Common myeloid progenitor, CD34-positive (primary cell): ENCODE measurements at regions not wholly inside any gene's neighbourhood (a gene's known extent, or its start where the extent isn't known, plus 50 kb on each side); places are given as distances from the start of the nearest gene placed in this dataset.

ENCODE experiments used
- CTCF ChIA-PET: fragments of 350-600 bp; sonication (Branson Sonifier 250); formaldehyde crosslinking; loops from one replicate; lab custom pipeline; 2021; ENCODE audit warnings: antibody characterized with exemption; lab: Charles Lee
- POLR2A ChIA-PET: fragments of 350-600 bp; sonication (Branson Sonifier 250); formaldehyde crosslinking; loops from one replicate; lab custom pipeline; 2021; ENCODE audit warnings: antibody characterized with exemption; lab: Charles Lee
- DNase-seq, 3 donors: peaks; one replicate each; pipeline versions ENCODE4 v3.0.0 to v3.0.0-alpha.2; 2013
- H3K27ac ChIP-seq, 2 experiments: 1 replicate in 1 of 2; 2 replicates in 1 of 2; pipeline ENCODE4 v1.7.0; 2013; ENCODE audit warnings: inconsistent platforms in 2 of 2, low read length in 2 of 2, mild to moderate bottlenecking in 2 of 2, low read depth in 1 of 2, moderate library complexity in 1 of 2; ENCODE audit not compliant: severe bottlenecking in 2 of 2, insufficient read depth in 1 of 2, poor library complexity in 1 of 2
- H3K27me3 ChIP-seq, 5 experiments: replicated peaks in 2 of 5; 1 replicate in 3 of 5; 2 replicates in 2 of 5; pipeline versions ENCODE4 v1.6.1 to v1.7.0; 2013; ENCODE audit warnings: low read length in 4 of 5, mild to moderate bottlenecking in 2 of 5, moderate library complexity in 2 of 5, inconsistent platforms in 1 of 5; ENCODE audit not compliant: insufficient read depth in 5 of 5, control insufficient read depth in 4 of 5
- H3K36me3 ChIP-seq, 4 experiments: 1 replicate in 2 of 4; 2 replicates in 2 of 4; pipeline versions ENCODE4 v1.6.1 to v1.7.0; 2013; ENCODE audit warnings: low read length in 3 of 4, control low read depth in 1 of 4, mild to moderate bottlenecking in 1 of 4; ENCODE audit not compliant: control insufficient read depth in 4 of 4, insufficient read depth in 4 of 4
- H3K4me1 ChIP-seq, 4 experiments: 1 replicate in 3 of 4; 2 replicates in 1 of 4; pipeline versions ENCODE4 v1.6.1 to v1.7.1; 2013; ENCODE audit warnings: low read length in 3 of 4, mild to moderate bottlenecking in 3 of 4, control low read depth in 1 of 4, inconsistent platforms in 1 of 4, moderate library complexity in 1 of 4; ENCODE audit not compliant: control insufficient read depth in 4 of 4, insufficient read depth in 4 of 4; ENCODE audit errors: control extremely low read depth in 1 of 4
- H3K4me3 ChIP-seq, 7 experiments: 1 replicate in 4 of 7; 2 replicates in 3 of 7; pipeline versions ENCODE4 v1.5.1 to v1.7.0; 2013; ENCODE audit warnings: mild to moderate bottlenecking in 7 of 7, low read length in 6 of 7, moderate library complexity in 6 of 7, inconsistent platforms in 2 of 7, low read depth in 2 of 7, control low read depth in 1 of 7; ENCODE audit not compliant: insufficient read depth in 4 of 7, control insufficient read depth in 1 of 7; ENCODE audit errors: extremely low read depth in 1 of 7
- H3K9me3 ChIP-seq, 5 experiments: 1 replicate in 4 of 5; 2 replicates in 1 of 5; pipeline versions ENCODE4 v1.6.1 to v1.7.1; 2013; ENCODE audit warnings: low read length in 4 of 5, mild to moderate bottlenecking in 2 of 5, inconsistent platforms in 1 of 5, low read depth in 1 of 5, moderate library complexity in 1 of 5; ENCODE audit not compliant: control insufficient read depth in 4 of 5, insufficient read depth in 2 of 5; ENCODE audit errors: control extremely low read depth in 1 of 5
- WGBS: methylation state at CpG from one replicate; pipeline ENCODE4 v1.1.5; 2013; ENCODE audit not compliant: insufficient coverage; 5-methylcytosine and 5-hydroxymethylcytosine counted together

GRCh38 chr15:93566762-93567161 lies 477.8 kb upstream of the RGMA start:
- CTCF ChIA-PET = no interaction called here
- POLR2A ChIA-PET = no interaction called here
- Histone ChIP-seq H3K4me3 (no peak overlapping the region), H3K9me3 (no peaks in the 10 kb centered on the region), H3K36me3 (no peaks in the 10 kb centered on the region), H3K27me3 (peaks cover 0 to 2% (median 0%) of the 10 kb centered on the region in 5 experiments), H3K4me1 (no peaks in the 10 kb centered on the region), H3K27ac (no peak overlapping the region)
- 56% methylated on average over 3 of the region's 3 CpGs for WGBS
- DNase-seq = no peak

- no peak for DNase-seq
- WGBS = 93% methylated on average over 3 of the region's 4 CpGs
- Histone ChIP-seq H3K27ac (no peak overlapping the region), H3K36me3 (no peaks in the 10 kb centered on the region), H3K9me3 (no peaks in the 10 kb centered on the region), H3K27me3 (peaks cover 0 to 2% (median 0%) of the 10 kb centered on the region in 5 experiments), H3K4me1 (no peaks in the 10 kb centered on the region), H3K4me3 (no peak overlapping the region)
- ChIA-PET CTCF (no interaction called here), POLR2A (no interaction called here)
Measured at GRCh38 chr15:93565201-93565600, 476.2 kb upstream of the RGMA start.

- Histone ChIP-seq H3K36me3 (no peaks in the 10 kb centered on the region), H3K27me3 (peaks cover 0 to 3% (median 2%) of the 10 kb centered on the region in 5 experiments), H3K4me3 (no peak overlapping the region), H3K27ac (no peak overlapping the region), H3K4me1 (no peaks in the 10 kb centered on the region), H3K9me3 (no peaks in the 10 kb centered on the region)
- WGBS = 86% methylated on average over 7 of the region's 8 CpGs
- ChIA-PET POLR2A (no interaction called here), CTCF (no interaction called here)
- no peak for DNase-seq
Measured at GRCh38 chr15:93563218-93563617, 474.2 kb upstream of the RGMA start.

GRCh38 chr15:93562395-93563123 lies 473.5 kb upstream of the RGMA start:
- Histone ChIP-seq H3K36me3 (no peaks in the 10 kb centered on the region), H3K27ac (no peak overlapping the region), H3K27me3 (peaks cover 0 to 6% (median 2%) of the 10 kb centered on the region in 5 experiments), H3K4me3 (no peak overlapping the region), H3K4me1 (no peaks in the 10 kb centered on the region), H3K9me3 (no peaks in the 10 kb centered on the region)
- no peak for DNase-seq
- ChIA-PET POLR2A (no interaction called here), CTCF (no interaction called here)
- 92% methylated on average over 6 of the region's 8 CpGs for WGBS

- Histone ChIP-seq H3K4me1 (no peaks in the 10 kb centered on the region), H3K36me3 (no peaks in the 10 kb centered on the region), H3K27me3 (peaks cover 0 to 10% (median 2%) of the 10 kb centered on the region in 5 experiments), H3K9me3 (no peaks in the 10 kb centered on the region), H3K27ac (no peak overlapping the region), H3K4me3 (no peak overlapping the region)
- DNase-seq = no peak
- POLR2A ChIA-PET = no interaction called here
- CTCF ChIA-PET = no interaction called here
- 100% methylated on average over 1 of the region's 1 CpG for WGBS
Measured at GRCh38 chr15:93557696-93558095, 468.7 kb upstream of the RGMA start.

GRCh38 chr15:93553167-93553935 lies 464.3 kb upstream of the RGMA start:
- peaks cover 0 to 7% (median 3%) of the 10 kb centered on the region in 5 experiments for H3K27me3 ChIP-seq
- H3K4me1 ChIP-seq = no peaks in the 10 kb centered on the region
- 100% methylated on average over 1 of the region's 3 CpGs for WGBS
- H3K27ac ChIP-seq = no peak overlapping the region
- DNase-seq = no peak
- no peaks in the 10 kb centered on the region for H3K36me3 ChIP-seq
- ChIA-PET POLR2A (no interaction called here), CTCF (no interaction called here)
- no peak overlapping the region for H3K4me3 ChIP-seq
- H3K9me3 ChIP-seq = no peaks in the 10 kb centered on the region

- CTCF ChIA-PET = no interaction called here
- H3K9me3 ChIP-seq = peaks cover 0 to 9% (median 3%) of the 10 kb centered on the region in 5 experiments
- H3K4me3 ChIP-seq = no peak overlapping the region
- H3K36me3 ChIP-seq = no peaks in the 10 kb centered on the region
- POLR2A ChIA-PET = no interaction called here
- WGBS = no CpG with 5 or more reads among the region's 3 CpGs
- H3K4me1 ChIP-seq = no peaks in the 10 kb centered on the region
- peaks cover 0 to 3% (median 0%) of the 10 kb centered on the region in 5 experiments for H3K27me3 ChIP-seq
- no peak for DNase-seq
- H3K27ac ChIP-seq = no peak overlapping the region
Measured at GRCh38 chr15:93543093-93543492, 454.1 kb upstream of the RGMA start.
